ENCODE measurements at regions not wholly inside any gene's neighbourhood (a gene's known extent, or its start where the extent isn't known, plus 50 kb on each side); places are given as distances from the start of the nearest gene placed in this dataset.

DNA sequence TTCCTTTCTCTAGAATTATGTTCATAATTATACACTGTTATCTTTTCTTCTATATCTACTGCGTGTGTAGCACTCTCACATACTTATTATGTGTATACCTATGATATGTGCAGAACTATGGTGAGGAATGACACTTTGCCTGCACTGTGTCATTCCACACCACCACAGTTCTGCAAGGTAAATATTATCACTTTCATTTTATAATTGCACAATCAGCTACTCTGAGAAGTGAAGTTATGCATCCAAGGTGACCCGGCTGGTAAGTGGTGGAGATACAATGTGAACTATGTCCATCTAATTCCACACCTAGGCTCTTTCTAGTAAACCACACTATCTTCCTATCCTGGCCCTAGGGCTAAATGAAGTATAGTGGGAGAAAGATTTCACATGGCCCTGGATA lies 170.1 kb upstream of the ATP10B start:
- Mint-ChIP-seq H3K27me3 (ENCODE audit: insufficient read depth) (peaks cover 6% of the 10 kb centered on the region), H3K27ac (no peak overlapping the region), H3K4me3 (no peak overlapping the region), H3K9me3 (no peaks in the 10 kb centered on the region), H3K4me1 (peaks cover 5% of the 10 kb centered on the region), H3K36me3 (ENCODE audit: low read depth) (no peaks in the 10 kb centered on the region)
- DNase-seq = no peak
- H3K27ac ChIP-seq (ENCODE audit: low read depth, low read length) = no peak overlapping the region
- H3K27me3 ChIP-seq (ENCODE audit: control insufficient read depth, insufficient read depth, low read length, poor library complexity, severe bottlenecking) = no peaks in the 10 kb centered on the region
- no peak overlapping the region for H3K4me3 ChIP-seq (ENCODE audit: low read length)
- TF ChIP-seq, protein P1, sequence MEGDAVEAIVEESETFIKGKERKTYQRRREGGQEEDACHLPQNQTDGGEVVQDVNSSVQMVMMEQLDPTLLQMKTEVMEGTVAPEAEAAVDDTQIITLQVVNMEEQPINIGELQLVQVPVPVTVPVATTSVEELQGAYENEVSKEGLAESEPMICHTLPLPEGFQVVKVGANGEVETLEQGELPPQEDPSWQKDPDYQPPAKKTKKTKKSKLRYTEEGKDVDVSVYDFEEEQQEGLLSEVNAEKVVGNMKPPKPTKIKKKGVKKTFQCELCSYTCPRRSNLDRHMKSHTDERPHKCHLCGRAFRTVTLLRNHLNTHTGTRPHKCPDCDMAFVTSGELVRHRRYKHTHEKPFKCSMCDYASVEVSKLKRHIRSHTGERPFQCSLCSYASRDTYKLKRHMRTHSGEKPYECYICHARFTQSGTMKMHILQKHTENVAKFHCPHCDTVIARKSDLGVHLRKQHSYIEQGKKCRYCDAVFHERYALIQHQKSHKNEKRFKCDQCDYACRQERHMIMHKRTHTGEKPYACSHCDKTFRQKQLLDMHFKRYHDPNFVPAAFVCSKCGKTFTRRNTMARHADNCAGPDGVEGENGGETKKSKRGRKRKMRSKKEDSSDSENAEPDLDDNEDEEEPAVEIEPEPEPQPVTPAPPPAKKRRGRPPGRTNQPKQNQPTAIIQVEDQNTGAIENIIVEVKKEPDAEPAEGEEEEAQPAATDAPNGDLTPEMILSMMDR (conservative IDR thresholded peaks at IDR 0.05) = no peak
- H3K9me3 ChIP-seq (ENCODE audit: control insufficient read depth, low read length) = no peaks in the 10 kb centered on the region
- no peaks in the 10 kb centered on the region for H3K4me1 ChIP-seq (ENCODE audit: control insufficient read depth, insufficient read depth, low read length)
- H3K9ac ChIP-seq (ENCODE audit: extremely low read depth, low read length, poor library complexity, severe bottlenecking) = no peak overlapping the region
- no peaks in the 10 kb centered on the region for H3K36me3 ChIP-seq (ENCODE audit: control insufficient read depth, insufficient read depth, low read length)
- WGBS, 2 experiments (ENCODE audit: insufficient coverage in 1 of 2, insufficient read length in 1 of 2) = 93% methylated on average over 2 of the region's 2 CpGs; no CpG with 5 or more reads in 1 of the 2 experiments

DNA sequence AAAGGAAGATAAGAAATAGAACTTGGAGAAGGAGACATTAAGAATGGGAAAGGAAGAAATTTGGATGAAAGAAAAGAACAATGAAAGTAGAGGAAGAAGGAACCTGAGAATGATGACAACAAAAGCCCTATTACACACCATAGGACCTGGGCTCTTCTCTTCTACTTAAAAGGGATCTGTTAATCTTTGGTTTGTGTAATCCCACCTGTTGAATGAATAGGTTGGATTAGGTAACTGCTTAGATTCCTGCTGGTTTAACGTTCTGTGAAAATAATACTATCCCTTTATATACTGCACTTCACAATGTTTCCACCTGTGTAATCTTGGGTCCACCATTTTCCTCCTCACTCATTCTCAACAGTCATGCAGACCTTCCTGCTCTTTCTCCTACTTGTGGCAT lies 157.8 kb upstream of the ATP10B start:
- TF ChIP-seq, protein P1 (conservative IDR thresholded peaks at IDR 0.05) = no peak
- Histone ChIP-seq H3K27me3 (ENCODE audit: control insufficient read depth, insufficient read depth, low read length, poor library complexity, severe bottlenecking) (no peaks in the 10 kb centered on the region), H3K9me3 (ENCODE audit: control insufficient read depth, low read length) (no peaks in the 10 kb centered on the region), H3K4me3 (ENCODE audit: low read length) (no peak overlapping the region), H3K36me3 (ENCODE audit: control insufficient read depth, insufficient read depth, low read length) (no peaks in the 10 kb centered on the region), H3K9ac (ENCODE audit: extremely low read depth, low read length, poor library complexity, severe bottlenecking) (no peak overlapping the region), H3K4me1 (ENCODE audit: control insufficient read depth, insufficient read depth, low read length) (no peaks in the 10 kb centered on the region), H3K27ac (ENCODE audit: low read depth, low read length) (no peak overlapping the region)
- no peak for DNase-seq
- Mint-ChIP-seq H3K4me1 (peaks cover 17% of the 10 kb centered on the region), H3K9me3 (peaks cover 7% of the 10 kb centered on the region), H3K27me3 (ENCODE audit: insufficient read depth) (peaks cover 28% of the 10 kb centered on the region), H3K36me3 (ENCODE audit: low read depth) (no peaks in the 10 kb centered on the region), H3K4me3 (no peak overlapping the region), H3K27ac (no peak overlapping the region)
- WGBS, 2 experiments (ENCODE audit: insufficient coverage in 1 of 2, insufficient read length in 1 of 2) = 55 to 83% methylated on average over 1 of the region's 1 CpG

DNA sequence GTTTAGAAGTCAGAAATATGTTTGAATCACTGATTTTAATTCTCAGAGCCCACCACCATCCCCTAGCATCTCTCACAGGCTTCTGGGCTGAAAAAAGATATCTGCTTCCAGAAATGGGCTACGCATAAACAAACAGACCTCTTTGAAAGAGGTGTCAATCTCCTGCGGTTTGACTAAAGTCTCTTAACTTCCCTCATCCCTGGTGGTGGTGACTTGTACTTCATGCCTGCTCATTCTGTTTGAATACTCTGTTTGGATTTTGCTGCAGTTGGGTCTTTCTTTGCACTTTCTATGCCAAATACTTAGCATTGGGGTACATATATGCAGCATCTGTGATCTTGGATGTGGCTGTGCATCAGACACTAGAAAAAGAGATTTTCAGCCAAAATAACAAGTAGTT lies 157.2 kb upstream of the ATP10B start:
- TF ChIP-seq, protein P1 (conservative IDR thresholded peaks at IDR 0.05) = peak; percentile 67
- no peak overlapping the region for H3K27ac ChIP-seq (ENCODE audit: low read depth, low read length)
- Mint-ChIP-seq H3K4me1 (peaks cover 17% of the 10 kb centered on the region), H3K27me3 (ENCODE audit: insufficient read depth) (peaks cover 28% of the 10 kb centered on the region), H3K9me3 (peaks cover 10% of the 10 kb centered on the region), H3K36me3 (ENCODE audit: low read depth) (no peaks in the 10 kb centered on the region), H3K4me3 (no peak overlapping the region), H3K27ac (no peak overlapping the region)
- H3K27me3 ChIP-seq (ENCODE audit: control insufficient read depth, insufficient read depth, low read length, poor library complexity, severe bottlenecking) = no peaks in the 10 kb centered on the region
- H3K9me3 ChIP-seq (ENCODE audit: control insufficient read depth, low read length) = no peaks in the 10 kb centered on the region
- H3K4me1 ChIP-seq (ENCODE audit: control insufficient read depth, insufficient read depth, low read length) = no peaks in the 10 kb centered on the region
- no peak overlapping the region for H3K9ac ChIP-seq (ENCODE audit: extremely low read depth, low read length, poor library complexity, severe bottlenecking)
- no peak for DNase-seq
- WGBS, 2 experiments (ENCODE audit: insufficient coverage in 1 of 2, insufficient read length in 1 of 2) = 44 to 51% methylated on average over 2 of the region's 2 CpGs
- no peak overlapping the region for H3K4me3 ChIP-seq (ENCODE audit: low read length)
- H3K36me3 ChIP-seq (ENCODE audit: control insufficient read depth, insufficient read depth, low read length) = no peaks in the 10 kb centered on the region

All from endodermal cell (in vitro differentiated cells).